ENCODE measurements at regions not wholly inside any gene's neighbourhood (a gene's known extent, or its start where the extent isn't known, plus 50 kb on each side); places are given as distances from the start of the nearest gene placed in this dataset.

DNA sequence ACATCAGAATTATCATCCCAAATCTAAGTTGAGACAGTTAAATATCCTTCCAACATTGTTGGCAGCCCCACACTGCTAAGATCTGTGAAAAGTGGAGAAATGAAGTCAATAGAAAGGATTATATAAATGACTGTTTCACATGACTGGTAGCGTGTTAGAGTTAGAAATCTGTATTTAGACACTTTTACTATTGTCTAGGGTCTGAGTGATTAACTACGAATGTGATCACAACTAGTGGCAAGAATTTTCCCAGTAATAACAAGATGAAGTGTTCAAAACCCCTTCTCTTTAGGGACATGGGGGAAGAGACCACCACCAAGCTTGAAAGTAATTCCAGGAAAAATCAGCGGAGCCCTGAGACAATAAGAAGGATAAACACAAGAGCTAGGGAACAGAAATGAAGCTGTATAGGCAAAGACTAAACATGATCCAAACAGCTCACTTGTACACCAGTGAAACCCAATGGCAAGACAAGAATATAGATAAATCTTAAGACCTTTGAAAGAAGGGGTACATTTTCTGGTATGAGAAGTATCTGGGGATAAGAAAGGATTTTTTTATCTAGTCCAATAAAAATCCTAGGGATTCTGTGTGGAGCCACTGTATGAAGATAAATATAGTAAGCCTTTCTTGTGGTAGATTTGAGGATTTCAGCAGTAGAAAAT is 646.6 kb upstream of the USP24 start:
- TF ChIP-seq, protein P1, sequence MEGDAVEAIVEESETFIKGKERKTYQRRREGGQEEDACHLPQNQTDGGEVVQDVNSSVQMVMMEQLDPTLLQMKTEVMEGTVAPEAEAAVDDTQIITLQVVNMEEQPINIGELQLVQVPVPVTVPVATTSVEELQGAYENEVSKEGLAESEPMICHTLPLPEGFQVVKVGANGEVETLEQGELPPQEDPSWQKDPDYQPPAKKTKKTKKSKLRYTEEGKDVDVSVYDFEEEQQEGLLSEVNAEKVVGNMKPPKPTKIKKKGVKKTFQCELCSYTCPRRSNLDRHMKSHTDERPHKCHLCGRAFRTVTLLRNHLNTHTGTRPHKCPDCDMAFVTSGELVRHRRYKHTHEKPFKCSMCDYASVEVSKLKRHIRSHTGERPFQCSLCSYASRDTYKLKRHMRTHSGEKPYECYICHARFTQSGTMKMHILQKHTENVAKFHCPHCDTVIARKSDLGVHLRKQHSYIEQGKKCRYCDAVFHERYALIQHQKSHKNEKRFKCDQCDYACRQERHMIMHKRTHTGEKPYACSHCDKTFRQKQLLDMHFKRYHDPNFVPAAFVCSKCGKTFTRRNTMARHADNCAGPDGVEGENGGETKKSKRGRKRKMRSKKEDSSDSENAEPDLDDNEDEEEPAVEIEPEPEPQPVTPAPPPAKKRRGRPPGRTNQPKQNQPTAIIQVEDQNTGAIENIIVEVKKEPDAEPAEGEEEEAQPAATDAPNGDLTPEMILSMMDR (IDR thresholded peaks at IDR 0.05) = no peak
- TF ChIP-seq POLR2A (IDR thresholded peaks at IDR 0.05) = no peak

Data from testis (tissue), 2 donors.